Keratinocyte (primary cell): ENCODE measurements at regions not wholly inside any gene's neighbourhood (a gene's known extent, or its start where the extent isn't known, plus 50 kb on each side); places are given as distances from the start of the nearest gene placed in this dataset.

Experiments
- EZH2 ChIP-seq: IDR thresholded peaks from one replicate; pipeline ENCODE4 v1.6.1; 2012; ENCODE audit warnings: inconsistent platforms, mild to moderate bottlenecking, low read length, moderate library complexity
- TF ChIP-seq, protein P1 (sequence below), 3 experiments: IDR thresholded peaks in 1 of 3; conservative IDR thresholded peaks in 1 of 3; optimal IDR thresholded peaks in 1 of 3; 2 replicates in 2 of 3; 3 replicates in 1 of 3; pipeline versions ENCODE3 to v1.5.1; 2011; ENCODE audit warnings: low read length in 3 of 3, mild to moderate bottlenecking in 3 of 3, moderate library complexity in 2 of 3, control low read depth in 1 of 3, inconsistent platforms in 1 of 3; ENCODE audit not compliant: insufficient read depth in 2 of 3; ENCODE audit errors: extremely low read depth in 1 of 3

GRCh38 chr21:18931237-18931636 is 527.7 kb upstream of the TMPRSS15 start:
- TF ChIP-seq, protein P1, sequence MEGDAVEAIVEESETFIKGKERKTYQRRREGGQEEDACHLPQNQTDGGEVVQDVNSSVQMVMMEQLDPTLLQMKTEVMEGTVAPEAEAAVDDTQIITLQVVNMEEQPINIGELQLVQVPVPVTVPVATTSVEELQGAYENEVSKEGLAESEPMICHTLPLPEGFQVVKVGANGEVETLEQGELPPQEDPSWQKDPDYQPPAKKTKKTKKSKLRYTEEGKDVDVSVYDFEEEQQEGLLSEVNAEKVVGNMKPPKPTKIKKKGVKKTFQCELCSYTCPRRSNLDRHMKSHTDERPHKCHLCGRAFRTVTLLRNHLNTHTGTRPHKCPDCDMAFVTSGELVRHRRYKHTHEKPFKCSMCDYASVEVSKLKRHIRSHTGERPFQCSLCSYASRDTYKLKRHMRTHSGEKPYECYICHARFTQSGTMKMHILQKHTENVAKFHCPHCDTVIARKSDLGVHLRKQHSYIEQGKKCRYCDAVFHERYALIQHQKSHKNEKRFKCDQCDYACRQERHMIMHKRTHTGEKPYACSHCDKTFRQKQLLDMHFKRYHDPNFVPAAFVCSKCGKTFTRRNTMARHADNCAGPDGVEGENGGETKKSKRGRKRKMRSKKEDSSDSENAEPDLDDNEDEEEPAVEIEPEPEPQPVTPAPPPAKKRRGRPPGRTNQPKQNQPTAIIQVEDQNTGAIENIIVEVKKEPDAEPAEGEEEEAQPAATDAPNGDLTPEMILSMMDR (optimal IDR thresholded peaks at IDR 0.05 in 1 of 3, IDR thresholded peaks at IDR 0.05 in 1 of 3, conservative IDR thresholded peaks at IDR 0.05 in 1 of 3; ENCODE audit: extremely low read depth in 1 of 3, insufficient read depth in 2 of 3, low read length in 3 of 3): no peak
- no peak for TF ChIP-seq EZH2
